Esophagus muscularis mucosa (tissue), 4 donors: ENCODE measurements at regions not wholly inside any gene's neighbourhood (a gene's known extent, or its start where the extent isn't known, plus 50 kb on each side); places are given as distances from the start of the nearest gene placed in this dataset.

Source experiments
- EP300 ChIP-seq: sonication (generic); formaldehyde crosslinking; IDR thresholded peaks from one replicate; pipeline ENCODE4 v1.6.1; 2017; ENCODE audit warnings: antibody characterized with exemption
- POLR2A ChIP-seq: fragments of 450-650 bp; IDR thresholded peaks from one replicate; pipeline ENCODE4 v1.6.1; 2017; ENCODE audit warnings: antibody characterized with exemption, moderate library complexity, mild to moderate bottlenecking, low read depth
- POLR2AphosphoS5 ChIP-seq, 2 donors: sonication (generic); formaldehyde crosslinking; IDR thresholded peaks; one replicate each; pipeline ENCODE4 v1.6.1; 2017; ENCODE audit warnings: antibody characterized with exemption in 2 of 2
- TF ChIP-seq, protein P1 (sequence below), 3 experiments: fragments of 200-600 bp in 2 of 3; fragments of 450-650 bp in 1 of 3; sonication (generic) in 2 of 3; IDR thresholded peaks; one replicate each; pipeline ENCODE4 v1.5.1; 2017 to 2019; ENCODE audit warnings: antibody characterized with exemption in 3 of 3, mild to moderate bottlenecking in 2 of 3, moderate library complexity in 1 of 3

GRCh38 chr19:29088761-29089160 lies 124.2 kb downstream of the UQCRFS1 start:
- TF ChIP-seq POLR2A = no peak
- TF ChIP-seq, protein P1, sequence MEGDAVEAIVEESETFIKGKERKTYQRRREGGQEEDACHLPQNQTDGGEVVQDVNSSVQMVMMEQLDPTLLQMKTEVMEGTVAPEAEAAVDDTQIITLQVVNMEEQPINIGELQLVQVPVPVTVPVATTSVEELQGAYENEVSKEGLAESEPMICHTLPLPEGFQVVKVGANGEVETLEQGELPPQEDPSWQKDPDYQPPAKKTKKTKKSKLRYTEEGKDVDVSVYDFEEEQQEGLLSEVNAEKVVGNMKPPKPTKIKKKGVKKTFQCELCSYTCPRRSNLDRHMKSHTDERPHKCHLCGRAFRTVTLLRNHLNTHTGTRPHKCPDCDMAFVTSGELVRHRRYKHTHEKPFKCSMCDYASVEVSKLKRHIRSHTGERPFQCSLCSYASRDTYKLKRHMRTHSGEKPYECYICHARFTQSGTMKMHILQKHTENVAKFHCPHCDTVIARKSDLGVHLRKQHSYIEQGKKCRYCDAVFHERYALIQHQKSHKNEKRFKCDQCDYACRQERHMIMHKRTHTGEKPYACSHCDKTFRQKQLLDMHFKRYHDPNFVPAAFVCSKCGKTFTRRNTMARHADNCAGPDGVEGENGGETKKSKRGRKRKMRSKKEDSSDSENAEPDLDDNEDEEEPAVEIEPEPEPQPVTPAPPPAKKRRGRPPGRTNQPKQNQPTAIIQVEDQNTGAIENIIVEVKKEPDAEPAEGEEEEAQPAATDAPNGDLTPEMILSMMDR (IDR thresholded peaks at IDR 0.05) = no peak
- no peak for TF ChIP-seq EP300
- no peak for TF ChIP-seq POLR2AphosphoS5 (IDR thresholded peaks at IDR 0.05)
